ENCODE measurements at regions not wholly inside any gene's neighbourhood (a gene's known extent, or its start where the extent isn't known, plus 50 kb on each side); places are given as distances from the start of the nearest gene placed in this dataset.
"Not testable (repeated sequence)": the region's sequence is repeated elsewhere in the genome, so short reads cannot be mapped to it uniquely, and the experiment has no call there.

DNA sequence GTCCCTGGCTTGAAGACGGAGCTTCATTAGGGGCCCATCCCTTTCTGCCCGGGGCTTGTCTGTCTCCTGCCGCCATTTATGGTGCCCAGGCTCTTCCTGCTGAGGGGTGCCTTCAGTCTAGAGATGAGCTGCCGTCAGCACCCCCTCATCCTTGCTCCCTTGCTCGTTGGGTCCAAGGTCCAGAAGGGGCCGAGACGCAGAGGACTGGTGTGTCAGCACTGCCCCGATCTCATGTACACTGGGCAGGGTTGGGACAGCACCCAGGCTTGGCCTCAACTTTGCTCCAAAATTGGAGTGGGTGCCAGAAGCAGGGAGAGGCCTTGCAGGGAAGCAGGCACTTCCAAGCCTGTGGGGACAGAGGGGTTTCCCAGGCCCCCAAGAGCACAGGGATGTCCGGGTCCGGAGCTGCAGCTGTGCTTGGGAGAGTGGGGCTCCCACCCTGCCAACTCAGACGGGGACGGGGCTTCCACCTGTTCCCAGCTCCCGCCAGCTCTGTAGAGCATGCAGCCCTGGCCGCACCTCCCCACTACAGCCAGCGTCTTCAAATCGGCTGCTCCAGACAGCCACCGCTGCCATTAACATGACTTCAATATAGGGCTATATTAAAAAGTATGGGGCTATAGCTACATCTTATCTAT lies 488.8 kb downstream of the TENT5A start:
- Histone ChIP-seq H3K27me3 (no peaks in the 10 kb centered on the region), H3K4me1 (peaks cover 0 to 2% of the 10 kb centered on the region in 2 donors)

GRCh38 chr6:81262656-81263055 lies 489.8 kb downstream of the TENT5A start:
- H3K9me3 ChIP-seq = no peaks in the 10 kb centered on the region
- TF ChIP-seq, protein P1, sequence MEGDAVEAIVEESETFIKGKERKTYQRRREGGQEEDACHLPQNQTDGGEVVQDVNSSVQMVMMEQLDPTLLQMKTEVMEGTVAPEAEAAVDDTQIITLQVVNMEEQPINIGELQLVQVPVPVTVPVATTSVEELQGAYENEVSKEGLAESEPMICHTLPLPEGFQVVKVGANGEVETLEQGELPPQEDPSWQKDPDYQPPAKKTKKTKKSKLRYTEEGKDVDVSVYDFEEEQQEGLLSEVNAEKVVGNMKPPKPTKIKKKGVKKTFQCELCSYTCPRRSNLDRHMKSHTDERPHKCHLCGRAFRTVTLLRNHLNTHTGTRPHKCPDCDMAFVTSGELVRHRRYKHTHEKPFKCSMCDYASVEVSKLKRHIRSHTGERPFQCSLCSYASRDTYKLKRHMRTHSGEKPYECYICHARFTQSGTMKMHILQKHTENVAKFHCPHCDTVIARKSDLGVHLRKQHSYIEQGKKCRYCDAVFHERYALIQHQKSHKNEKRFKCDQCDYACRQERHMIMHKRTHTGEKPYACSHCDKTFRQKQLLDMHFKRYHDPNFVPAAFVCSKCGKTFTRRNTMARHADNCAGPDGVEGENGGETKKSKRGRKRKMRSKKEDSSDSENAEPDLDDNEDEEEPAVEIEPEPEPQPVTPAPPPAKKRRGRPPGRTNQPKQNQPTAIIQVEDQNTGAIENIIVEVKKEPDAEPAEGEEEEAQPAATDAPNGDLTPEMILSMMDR (IDR thresholded peaks at IDR 0.05) = no peak
- no peak overlapping the region for H3K27ac ChIP-seq
- no peaks in the 10 kb centered on the region for H3K36me3 ChIP-seq
- intact Hi-C loops (cut with DNase I) = loop anchor here (5.0 to 10.0 kb wide), 2 partner anchors 90 to 752 kb away; no protein-coding TSS in a partner anchor
- H3K4me3 ChIP-seq = no peak overlapping the region
- DNase-seq (ENCODE audit: low spot score in 2 of 2) = peak in 1 of 2 donors; percentile 35
- no peaks in the 10 kb centered on the region for H3K27me3 ChIP-seq
- peaks cover 0 to 2% of the 10 kb centered on the region in 2 donors for H3K4me1 ChIP-seq

More for the DNA sequence above, 488.8 kb downstream of the TENT5A start:
- DNase-seq (ENCODE audit: low spot score in 2 of 2) = peak in 1 of 2 donors; percentile 35
- intact Hi-C loops (cut with DNase I) = loop anchor here (2.0 to 10.0 kb wide), 4 partner anchors 91 to 751 kb away; partner anchors contain the start of gene TENT5A
- Histone ChIP-seq H3K4me3 (no peak overlapping the region), H3K36me3 (no peaks in the 10 kb centered on the region), H3K27ac (peak overlapping the region in 1 of 2 donors; percentile 36), H3K9me3 (no peaks in the 10 kb centered on the region)
- TF ChIP-seq, protein P1 (IDR thresholded peaks at IDR 0.05) = no peak

DNA sequence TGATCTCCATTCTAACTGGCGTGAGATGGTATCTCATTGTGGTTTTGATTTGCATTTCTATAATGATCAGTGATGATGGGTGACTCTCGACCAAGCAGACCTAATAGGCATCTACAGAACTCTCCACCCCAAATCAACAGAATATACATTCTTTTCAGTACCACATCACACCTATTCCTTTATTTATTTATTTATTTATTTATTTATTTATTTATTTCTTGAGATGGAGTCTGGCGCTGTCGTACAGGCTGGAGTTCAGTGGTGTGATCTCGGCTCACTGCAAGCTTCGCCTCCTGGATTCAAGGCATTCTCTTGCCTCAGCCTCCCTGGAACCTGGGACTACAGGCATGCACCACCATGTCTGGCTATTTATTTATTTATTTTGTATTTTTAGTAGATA lies 496.3 kb downstream of the TENT5A start:
- DNase-seq (ENCODE audit: low spot score in 2 of 2); H3K27me3 ChIP-seq; H3K4me3 ChIP-seq; H3K9me3 ChIP-seq; H3K27ac ChIP-seq; intact Hi-C loops (cut with DNase I); H3K36me3 ChIP-seq; H3K4me1 ChIP-seq: not testable (repeated sequence)

DNA sequence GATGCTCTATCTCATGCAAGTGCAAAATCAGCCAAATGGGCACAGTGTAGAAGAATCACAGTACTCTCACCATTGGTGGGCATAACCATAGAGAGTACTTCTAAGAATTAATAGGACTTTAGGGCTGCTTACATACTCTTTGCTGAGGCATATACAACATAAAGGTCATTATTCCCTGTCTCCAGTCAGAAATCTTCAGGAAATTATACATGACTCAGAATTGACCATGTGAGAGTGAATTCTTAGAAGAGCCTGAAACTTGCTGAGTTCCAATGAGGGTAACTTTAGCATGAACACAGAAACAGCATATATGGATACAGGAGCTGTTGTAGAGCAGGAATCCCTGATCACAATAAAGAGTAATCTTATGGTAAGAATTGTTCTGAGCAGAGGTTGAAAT lies 498.7 kb downstream of the TENT5A start:
- no peaks in the 10 kb centered on the region for H3K4me1 ChIP-seq
- TF ChIP-seq, protein P1 (IDR thresholded peaks at IDR 0.05) = no peak
- no peaks in the 10 kb centered on the region for H3K36me3 ChIP-seq
- no peak overlapping the region for H3K4me3 ChIP-seq
- no peaks in the 10 kb centered on the region for H3K27me3 ChIP-seq
- DNase-seq (ENCODE audit: low spot score in 2 of 2) = no peak
- intact Hi-C loops (cut with DNase I) = no loop called here
- H3K9me3 ChIP-seq = peaks cover 0 to 4% of the 10 kb centered on the region in 2 donors
- H3K27ac ChIP-seq = no peak overlapping the region

DNA sequence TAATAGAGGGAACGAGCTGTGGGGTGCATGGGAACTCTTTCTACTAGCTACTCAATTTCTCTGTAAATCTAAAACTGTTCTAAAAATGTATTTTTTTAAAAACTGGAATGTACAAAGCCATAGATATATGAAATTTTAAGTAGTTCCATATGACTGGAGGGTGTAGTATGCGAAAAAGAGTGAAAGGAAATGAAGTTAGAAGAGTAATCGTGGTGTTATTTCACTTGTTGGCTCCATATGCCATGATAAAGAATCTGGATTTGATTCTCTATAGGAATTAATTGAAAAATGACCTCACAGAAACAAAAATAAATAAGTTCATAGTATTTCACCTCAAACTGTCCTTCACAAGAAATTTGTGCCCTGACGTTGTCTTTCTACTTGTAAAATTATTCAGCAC lies 500.2 kb downstream of the TENT5A start:
- no peaks in the 10 kb centered on the region for H3K36me3 ChIP-seq
- no peak overlapping the region for H3K4me3 ChIP-seq
- no peaks in the 10 kb centered on the region for H3K4me1 ChIP-seq
- H3K27me3 ChIP-seq = no peaks in the 10 kb centered on the region
- H3K9me3 ChIP-seq = peaks cover 0 to 3% of the 10 kb centered on the region in 2 donors
- intact Hi-C loops (cut with DNase I) = no loop called here
- TF ChIP-seq, protein P1 (IDR thresholded peaks at IDR 0.05) = no peak
- H3K27ac ChIP-seq = no peak overlapping the region
- DNase-seq (ENCODE audit: low spot score in 2 of 2) = no peak

DNA sequence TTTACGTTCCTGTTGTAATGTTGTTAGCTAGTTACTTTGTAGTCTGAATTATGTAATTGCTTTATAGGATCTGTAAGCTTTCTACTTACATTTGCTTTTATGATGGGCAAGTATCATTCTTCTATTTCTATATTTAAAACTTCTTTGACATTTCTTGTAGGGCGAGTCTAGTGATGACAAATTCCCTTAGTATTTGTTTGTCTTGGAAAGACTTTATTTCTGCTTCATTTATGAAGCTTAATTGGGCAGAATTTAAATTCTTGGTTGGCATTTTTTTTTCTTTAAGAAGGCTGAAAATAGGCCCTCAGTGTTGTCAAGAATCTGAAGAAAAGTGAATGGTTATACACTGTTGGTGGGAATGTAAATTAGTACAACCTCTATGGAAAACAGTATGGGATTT lies 506.3 kb downstream of the TENT5A start:
- no peak for DNase-seq (ENCODE audit: low spot score in 2 of 2)
- Histone ChIP-seq H3K36me3 (no peaks in the 10 kb centered on the region), H3K27me3 (no peaks in the 10 kb centered on the region), H3K27ac (no peak overlapping the region), H3K9me3 (peaks cover 0 to 10% of the 10 kb centered on the region in 2 donors), H3K4me3 (no peak overlapping the region), H3K4me1 (no peaks in the 10 kb centered on the region)
- intact Hi-C loops (cut with DNase I) = no loop called here
- TF ChIP-seq, protein P1 (IDR thresholded peaks at IDR 0.05) = no peak
